K562 (cell line): ENCODE measurements at regions not wholly inside any gene's neighbourhood (a gene's known extent, or its start where the extent isn't known, plus 50 kb on each side); places are given as distances from the start of the nearest gene placed in this dataset.
A peak's percentile ranks its signal among the peaks of the same experiment; 100 is the strongest.

Experiments used
- ATAC-seq: fragments of 200-7000 bp; cut with Tn5 transposase; 3 replicates; pipeline ENCODE4 v1.9.1; 2020; ENCODE audit warnings: moderate library complexity
- BruUV-seq: library from RNA; stranded (reverse); fragments of 400-500 nt; replicated peaks from 2 replicates; lab custom pipeline; 2021; lab: Mats Ljungman, UMichigan
- CTCF ChIA-PET: fragments of 300-600 bp; formaldehyde crosslinking; extraction: SDS; loops from one replicate; lab custom pipeline; 2021; ENCODE audit warnings: low intra/inter-chr PET ratio; lab: Yijun Ruan, JAX
- POLR2A ChIA-PET: fragments of 300-600, 350-650 bp; sonication (Branson Sonifier 250); formaldehyde crosslinking; extraction: SDS; loops from one replicate; lab custom pipeline; 2021; ENCODE audit warnings: antibody characterized with exemption, inconsistent platforms; lab: Yijun Ruan, JAX
- DNase-seq, 4 experiments: peaks; one replicate each; pipeline versions ENCODE4 v3.0.0 to v3.0.0-alpha.2; 2011 to 2018; ENCODE audit warnings: low spot score in 3 of 4, mixed read lengths in 3 of 4; ENCODE audit errors: extremely low read depth in 1 of 4
- FAIRE-seq: peaks from 2 replicates; lab custom pipeline; 2011; peaks lifted over from hg19 to GRCh38; lab: Jason Lieb, UNC
- H2AFZ ChIP-seq: 2 replicates; pipeline ENCODE4 v1.6.0; 2011; ENCODE audit warnings: low read depth, low read length, control low read depth, inconsistent platforms
- H3K27ac ChIP-seq: fragments of 200-600 bp; 3 replicates; pipeline ENCODE4 v1.8.0; 2011; ENCODE audit warnings: low read depth, mild to moderate bottlenecking, control low read depth, inconsistent platforms, low read length, moderate library complexity, mixed read lengths; ENCODE audit errors: extremely low read depth
- H3K27me3 ChIP-seq, 2 experiments: fragments of 300-600 bp in 1 of 2; 2 replicates in 1 of 2; 3 replicates in 1 of 2; pipeline versions ENCODE4 v1.6.0 to v1.8.0; 2011; ENCODE audit warnings: inconsistent platforms in 2 of 2, low read length in 2 of 2, mild to moderate bottlenecking in 1 of 2, mixed read lengths in 1 of 2, moderate library complexity in 1 of 2; ENCODE audit not compliant: control insufficient read depth in 2 of 2, insufficient read depth in 2 of 2
- H3K36me3 ChIP-seq: fragments of 300-600 bp; 3 replicates; pipeline ENCODE4 v1.8.0; 2011; ENCODE audit warnings: mild to moderate bottlenecking, low read length, inconsistent platforms; ENCODE audit not compliant: control insufficient read depth, insufficient read depth
- H3K4me1 ChIP-seq, 2 experiments: fragments of 200-600 bp in 1 of 2; replicated peaks in 1 of 2; 2 replicates in 1 of 2; 3 replicates in 1 of 2; pipeline versions ENCODE4 v1.5.1 to v1.8.0; 2011; ENCODE audit warnings: inconsistent platforms in 2 of 2, low read length in 2 of 2, mild to moderate bottlenecking in 1 of 2, mixed read lengths in 1 of 2, moderate library complexity in 1 of 2; ENCODE audit not compliant: control insufficient read depth in 2 of 2, insufficient read depth in 2 of 2
- H3K4me2 ChIP-seq: 2 replicates; pipeline ENCODE4 v1.6.1; 2011; ENCODE audit warnings: low read length, control low read depth, inconsistent platforms, mixed read lengths; ENCODE audit not compliant: insufficient read depth
- H3K4me3 ChIP-seq: fragments of 200-600 bp; sonication (generic), shearing (Covaris generic); 2 replicates; pipeline ENCODE4 v1.5.1; 2016; ENCODE audit warnings: control low read depth, inconsistent platforms
- H3K79me2 ChIP-seq: fragments of 200-600 bp; 3 replicates; pipeline ENCODE4 v1.8.0; 2011; ENCODE audit warnings: low read length, inconsistent platforms; ENCODE audit not compliant: control insufficient read depth, insufficient read depth
- H3K9ac ChIP-seq, 2 experiments: 2 replicates each; pipeline versions ENCODE4 v1.6.0 to v1.6.1; 2011; ENCODE audit warnings: low read depth in 2 of 2, low read length in 2 of 2, control low read depth in 1 of 2, inconsistent platforms in 1 of 2, mild to moderate bottlenecking in 1 of 2, mixed read lengths in 1 of 2; ENCODE audit not compliant: insufficient read depth in 1 of 2
- H3K9me1 ChIP-seq: one replicate; pipeline ENCODE4 v1.6.0; 2011; ENCODE audit warnings: inconsistent platforms, mild to moderate bottlenecking, low read length, moderate library complexity; ENCODE audit not compliant: control insufficient read depth, insufficient read depth
- H3K9me3 ChIP-seq: replicated peaks from 2 replicates; pipeline ENCODE4 v1.5.1; 2011; ENCODE audit warnings: low read depth, low read length, inconsistent platforms; ENCODE audit not compliant: control insufficient read depth, insufficient read depth
- H4K20me1 ChIP-seq: replicated peaks from 2 replicates; pipeline ENCODE4 v1.6.1; 2011; ENCODE audit warnings: low read length, inconsistent platforms, mixed read lengths; ENCODE audit not compliant: control insufficient read depth, insufficient read depth
- BCL6 ChIP-seq: fragments of 250-450 bp; sonication (Bioruptor Pico); IDR thresholded peaks from 2 replicates; pipeline ENCODE4 v1.4.0; 2020
- EP400 ChIP-seq: fragments of 450-650 bp; IDR thresholded peaks from 2 replicates; pipeline ENCODE4 v1.6.1; 2017; ENCODE audit warnings: antibody characterized with exemption, mild to moderate bottlenecking, moderate library complexity
- NCOA2 ChIP-seq, 2 experiments: fragments of 450-650 bp; IDR thresholded peaks; 2 replicates each; pipeline ENCODE4 v1.6.1; 2018; ENCODE audit warnings: mild to moderate bottlenecking in 2 of 2, moderate library complexity in 1 of 2; ENCODE audit not compliant: partially characterized antibody in 2 of 2
- THRA ChIP-seq: fragments of 450-650 bp; IDR thresholded peaks from 2 replicates; pipeline ENCODE4 v1.6.1; 2017; ENCODE audit warnings: mild to moderate bottlenecking, moderate library complexity
- ZNF280B ChIP-seq: fragments of 250-450 bp; sonication (Bioruptor Pico); IDR thresholded peaks from 2 replicates; pipeline ENCODE4 v1.5.1; 2021; ENCODE audit warnings: mild to moderate bottlenecking
- ZNF766 ChIP-seq: fragments of 200-800 bp; sonication (Bioruptor generic); conservative IDR thresholded peaks from 2 replicates; pipeline ENCODE4 v1.6.1; 2016; ENCODE audit warnings: missing genetic modification characterization, missing compliant biosample characterization
- ZNF77 ChIP-seq: fragments of 250-450 bp; sonication (Bioruptor Pico); IDR thresholded peaks from 2 replicates; pipeline ENCODE4 v1.5.0; 2020
- WGBS: fragments of 100-300 bp; shearing (Covaris generic); methylation state at CpG from one replicate; pipeline ENCODE4 v1.1.6; 2016; ENCODE audit warnings: low coverage, mixed read lengths; ENCODE audit not compliant: insufficient coverage; ENCODE audit errors: missing lambda C conversion rate; 5-methylcytosine and 5-hydroxymethylcytosine counted together
- in situ Hi-C: fragments of 300-500 bp; cut with MboI; formaldehyde crosslinking; loops from 4 replicates; pipeline ENCODE4 v1.15.0; 2018; ENCODE audit warnings: inconsistent platforms, mixed read lengths
- intact Hi-C: fragments of 100-400 bp; cut with micrococcal nuclease; formaldehyde crosslinking; loops from 2 replicates; pipeline ENCODE4 v1.14.2; 2022

DNA sequence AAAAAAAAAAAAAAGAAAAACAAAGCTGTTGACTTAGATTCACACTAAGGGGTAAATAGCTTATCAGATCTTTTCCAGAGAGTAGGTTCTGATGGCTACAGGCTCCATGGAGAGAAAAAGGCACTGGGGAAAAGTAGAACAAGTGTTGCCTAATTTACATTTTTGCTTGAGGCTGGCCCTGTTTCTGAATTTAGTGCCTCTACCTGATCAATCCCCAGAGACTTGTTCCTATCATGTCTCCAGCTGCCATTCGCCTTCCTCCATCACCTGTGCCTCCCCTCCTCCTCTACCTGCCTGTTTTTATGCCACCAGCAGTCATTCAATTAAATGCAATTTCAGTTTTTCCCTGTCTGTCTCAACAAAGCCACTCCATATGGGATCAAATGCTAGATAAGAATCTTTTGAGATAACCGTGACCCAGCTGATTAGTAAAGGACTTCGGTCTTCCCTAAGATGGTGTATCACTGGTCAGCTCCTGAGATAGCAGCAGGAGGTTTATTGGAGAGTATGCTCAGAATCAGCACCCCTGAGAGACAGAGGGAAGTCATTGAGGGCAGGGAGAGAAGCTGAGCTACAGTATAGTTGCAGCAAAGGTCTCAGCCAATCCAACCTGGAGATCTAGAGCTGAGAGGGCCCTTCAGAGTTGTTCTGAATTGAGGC lies 88.1 kb upstream of the GADL1 start (continued):
- TF ChIP-seq THRA = no peak
- no peak for TF ChIP-seq ZNF280B (CRISPR knock-in tag)
- no peak for TF ChIP-seq BCL6
- TF ChIP-seq NCOA2 (IDR thresholded peaks at IDR 0.05; ENCODE audit: partially characterized antibody in 2 of 2) = no peak

DNA sequence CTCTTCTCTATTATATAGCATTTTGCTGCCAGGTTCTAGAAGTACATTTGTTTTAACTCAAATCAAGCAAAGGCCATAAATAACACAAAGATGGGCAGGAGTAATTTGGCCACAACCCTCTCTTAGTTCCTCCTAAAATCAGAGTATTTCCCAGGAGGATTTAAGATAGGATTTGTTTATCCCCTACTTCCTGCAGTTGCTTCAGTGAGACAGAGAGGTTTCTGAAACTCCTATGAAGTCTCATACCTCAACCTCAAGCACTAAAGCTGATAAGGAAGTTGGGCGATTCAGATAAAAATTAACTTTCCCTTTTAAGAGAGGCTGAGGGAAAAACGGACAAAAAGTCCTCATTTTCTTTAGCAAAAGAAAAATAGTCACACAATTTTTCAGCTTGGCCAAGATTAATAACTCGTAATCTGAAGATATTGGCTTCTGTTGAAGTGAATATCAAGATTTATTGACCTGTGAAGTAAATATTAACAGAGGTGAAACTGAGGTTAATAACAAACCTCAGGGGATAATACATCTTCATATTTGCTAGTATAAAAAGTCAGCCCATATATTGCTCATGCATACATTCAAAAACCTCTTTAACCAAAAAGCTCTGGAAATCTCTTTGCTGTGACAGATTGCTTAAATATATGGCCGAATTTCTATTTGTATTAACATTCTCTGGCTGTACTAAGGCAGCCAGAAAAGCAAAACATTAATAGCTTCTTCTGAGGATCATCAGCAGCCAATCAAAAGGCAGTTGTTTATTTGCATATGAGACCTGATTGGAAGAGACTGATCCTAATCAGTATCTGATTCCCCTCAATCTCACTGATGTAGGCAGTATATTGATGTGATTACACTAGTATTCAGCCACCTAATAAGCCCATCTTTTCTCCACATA lies 90.6 kb upstream of the GADL1 start:
- WGBS = 2% methylated on average over 4 of the region's 4 CpGs
- Histone ChIP-seq H3K36me3 (no peaks in the 10 kb centered on the region), H3K9ac (no peak overlapping the region), H3K4me3 (no peak overlapping the region), H3K9me3 (0 out of 2 replicates have a peak, but pooled peaks cover 3% of the 10 kb centered on the region), H4K20me1 (no peaks in the 10 kb centered on the region), H3K9me1 (no peaks in the 10 kb centered on the region), H3K27me3 (no peaks in the 10 kb centered on the region), H2AFZ (no peak overlapping the region), H3K27ac (no peak overlapping the region), H3K79me2 (no peaks in the 10 kb centered on the region), H3K4me2 (no peak overlapping the region), H3K4me1 (no peaks in the 10 kb centered on the region)
- in situ Hi-C loops = no loop called here
- FAIRE-seq (no peak), ATAC-seq (no peak), DNase-seq (no peak)
- ChIA-PET POLR2A (interaction anchor here (0.7 kb wide), 1 partner anchor 14 kb away, joined by 3 read pairs; no protein-coding TSS in a partner anchor), CTCF (no interaction called here)
- no TSS peak for BruUV-seq
- TF ChIP-seq ZNF77 (CRISPR knock-in tag) (no peak), ZNF766 (CRISPR knock-in tag) (0 out of 2 replicates have a peak, but pooled peaks have one; percentile 37), EP400 (no peak)
- intact Hi-C loops = no loop called here
